Adrenal gland (tissue), 9 donors: ENCODE measurements at regions not wholly inside any gene's neighbourhood (a gene's known extent, or its start where the extent isn't known, plus 50 kb on each side); places are given as distances from the start of the nearest gene placed in this dataset.

Experiments
- DNase-seq, 7 donors: peaks; one replicate each; pipeline ENCODE4 v3.0.0-alpha.2; 2019 to 2020
- H3K27ac ChIP-seq, 5 donors: fragments of 200-600 bp; sonication (generic) in 4 of 5; 1 replicate in 3 of 5; 2 replicates in 2 of 5; pipeline versions ENCODE4 v1.5.1 to v1.8.0; 2016 to 2020; ENCODE audit warnings: mild to moderate bottlenecking in 1 of 5
- H3K27me3 ChIP-seq: fragments of 200-600 bp; 2 replicates; pipeline ENCODE4 v1.8.0; 2021
- H3K36me3 ChIP-seq, 2 donors: fragments of 200-600 bp; replicated peaks in 1 of 2; 1 replicate in 1 of 2; 2 replicates in 1 of 2; pipeline versions ENCODE4 v1.5.1 to v1.8.0; 2018 to 2022
- H3K4me1 ChIP-seq, 2 donors: fragments of 200-600 bp; replicated peaks in 1 of 2; 1 replicate in 1 of 2; 2 replicates in 1 of 2; pipeline versions ENCODE4 v1.5.1 to v1.8.0; 2018 to 2021
- H3K4me3 ChIP-seq, 4 donors: fragments of 200-600 bp; sonication (generic) in 3 of 4; one replicate each; pipeline ENCODE4 v1.5.1; 2016 to 2018
- H3K9me3 ChIP-seq, 3 donors: fragments of 200-600 bp; sonication (generic) in 1 of 3; replicated peaks in 1 of 3; 1 replicate in 2 of 3; 2 replicates in 1 of 3; pipeline versions ENCODE4 v1.5.1 to v1.8.0; 2016 to 2021
- CTCF ChIP-seq, 6 experiments: fragments of 450-650 bp in 4 of 6; fragments of 200-600 bp in 2 of 6; sonication (generic) in 1 of 6; IDR thresholded peaks; 1 replicate in 5 of 6; 2 replicates in 1 of 6; pipeline versions ENCODE4 v1.5.1 to v1.8.0; 2016 to 2021; ENCODE audit warnings: antibody characterized with exemption in 6 of 6, mild to moderate bottlenecking in 2 of 6, moderate library complexity in 1 of 6
- POLR2A ChIP-seq, 2 donors: fragments of 450-650 bp; IDR thresholded peaks; one replicate each; pipeline ENCODE4 v1.6.1; 2017; ENCODE audit warnings: antibody characterized with exemption in 2 of 2, mild to moderate bottlenecking in 2 of 2, moderate library complexity in 1 of 2
- WGBS, 4 donors: extraction: QIAGEN DNeasy Blood & Tissue Kit in 2 of 4; methylation state at CpG; one replicate each; pipeline versions ENCODE4 v1.1.5 to v1.1.7; 2013 to 2017; 5-methylcytosine and 5-hydroxymethylcytosine counted together
- intact Hi-C, 2 donors: fragments of 100-400 bp; cut with DNase I; formaldehyde crosslinking; loops; one replicate each; pipeline versions ENCODE4 v1.14.1 to v1.15.0; 2022 to 2023
- donor health status: healthy with polysubstance abuse.
- donor health status: Bipolar disorder and iron deficiency.
- donor health status: DM: yes; HTN: yes; CAD: no.
- donor health status: DM: no; HTN: no; CAD: no.
- donor health status: DM: no; HTN: no; CAD: no.

- no peak for TF ChIP-seq CTCF (IDR thresholded peaks at IDR 0.05)
- no peak for TF ChIP-seq POLR2A (IDR thresholded peaks at IDR 0.05)
- no peaks in the 10 kb centered on the region for H3K27me3 ChIP-seq
- H3K27ac ChIP-seq, result no peak overlapping the region
- H3K9me3 ChIP-seq, result no peaks in the 10 kb centered on the region
- H3K36me3 ChIP-seq, result no peaks in the 10 kb centered on the region
- H3K4me3 ChIP-seq, result no peak overlapping the region
- no peak for DNase-seq
- H3K4me1 ChIP-seq, result no peaks in the 10 kb centered on the region
- intact Hi-C loops, result no loop called here
These were observed 667.1 kb downstream of the TENT5A start for GRCh38 chr6:81085431-81085790.

- TF ChIP-seq POLR2A (IDR thresholded peaks at IDR 0.05) (no peak), CTCF (IDR thresholded peaks at IDR 0.05) (no peak)
- DNase-seq, result no peak
- WGBS, 4 donors, result 64 to 74% (median 70%) methylated on average over 6 of the region's 6 CpGs
- Histone ChIP-seq H3K4me1 (no peaks in the 10 kb centered on the region), H3K27me3 (no peaks in the 10 kb centered on the region), H3K9me3 (no peaks in the 10 kb centered on the region), H3K4me3 (no peak overlapping the region), H3K36me3 (no peaks in the 10 kb centered on the region), H3K27ac (no peak overlapping the region)
- intact Hi-C loops, result no loop called here
These were observed 667.6 kb downstream of the TENT5A start for GRCh38 chr6:81084776-81085430.

GRCh38 chr6:81075974-81076373 lies 676.5 kb downstream of the TENT5A start:
- WGBS, 4 donors, result 51 to 58% (median 57%) methylated on average over 5 of the region's 5 CpGs
- Histone ChIP-seq H3K27me3 (no peaks in the 10 kb centered on the region), H3K4me3 (no peak overlapping the region), H3K9me3 (no peaks in the 10 kb centered on the region), H3K27ac (no peak overlapping the region), H3K4me1 (no peaks in the 10 kb centered on the region), H3K36me3 (no peaks in the 10 kb centered on the region)
- no peak for TF ChIP-seq POLR2A (IDR thresholded peaks at IDR 0.05)
- TF ChIP-seq CTCF (IDR thresholded peaks at IDR 0.05), result peak in 2 of 6 experiments; percentile 4 to 28
- intact Hi-C loops, result no loop called here
- DNase-seq, result no peak

- Histone ChIP-seq H3K4me1 (no peaks in the 10 kb centered on the region), H3K9me3 (no peaks in the 10 kb centered on the region), H3K4me3 (no peak overlapping the region), H3K36me3 (no peaks in the 10 kb centered on the region), H3K27me3 (no peaks in the 10 kb centered on the region), H3K27ac (no peak overlapping the region)
- no peak for DNase-seq
- intact Hi-C loops, result no loop called here
- TF ChIP-seq CTCF (IDR thresholded peaks at IDR 0.05) (no peak), POLR2A (IDR thresholded peaks at IDR 0.05) (no peak)
These were observed 679.2 kb downstream of the TENT5A start for GRCh38 chr6:81073318-81073717.
